Duodenal mucosa (tissue), 2 donors: ENCODE measurements at regions not wholly inside any gene's neighbourhood (a gene's known extent, or its start where the extent isn't known, plus 50 kb on each side); places are given as distances from the start of the nearest gene placed in this dataset.
"Not testable (repeated sequence)": the region's sequence is repeated elsewhere in the genome, so short reads cannot be mapped to it uniquely, and the experiment has no call there.

ENCODE experiments used
- H3K27ac ChIP-seq: one replicate; pipeline ENCODE4 v1.7.0; 2013; ENCODE audit warnings: low read depth, low read length
- H3K27me3 ChIP-seq, 2 donors: one replicate each; pipeline ENCODE4 v1.7.0; 2013; ENCODE audit warnings: low read length in 2 of 2, control low read depth in 1 of 2; ENCODE audit not compliant: insufficient read depth in 2 of 2, control insufficient read depth in 1 of 2
- H3K36me3 ChIP-seq, 2 donors: one replicate each; pipeline ENCODE4 v1.7.0; 2013; ENCODE audit warnings: low read length in 2 of 2, control low read depth in 1 of 2; ENCODE audit not compliant: insufficient read depth in 2 of 2, control insufficient read depth in 1 of 2
- H3K4me1 ChIP-seq, 2 donors: one replicate each; pipeline ENCODE4 v1.7.0; 2013; ENCODE audit warnings: low read length in 2 of 2, control low read depth in 1 of 2; ENCODE audit not compliant: insufficient read depth in 2 of 2, control insufficient read depth in 1 of 2
- H3K4me3 ChIP-seq, 2 donors: one replicate each; pipeline ENCODE4 v1.7.0; 2013; ENCODE audit warnings: low read length in 2 of 2, low read depth in 1 of 2
- H3K9ac ChIP-seq, 2 donors: one replicate each; pipeline ENCODE4 v1.7.0; 2013; ENCODE audit warnings: low read length in 2 of 2, low read depth in 1 of 2
- H3K9me3 ChIP-seq, 2 donors: one replicate each; pipeline ENCODE4 v1.7.0; 2013; ENCODE audit warnings: low read length in 2 of 2, control low read depth in 1 of 2; ENCODE audit not compliant: control insufficient read depth in 1 of 2

DNA sequence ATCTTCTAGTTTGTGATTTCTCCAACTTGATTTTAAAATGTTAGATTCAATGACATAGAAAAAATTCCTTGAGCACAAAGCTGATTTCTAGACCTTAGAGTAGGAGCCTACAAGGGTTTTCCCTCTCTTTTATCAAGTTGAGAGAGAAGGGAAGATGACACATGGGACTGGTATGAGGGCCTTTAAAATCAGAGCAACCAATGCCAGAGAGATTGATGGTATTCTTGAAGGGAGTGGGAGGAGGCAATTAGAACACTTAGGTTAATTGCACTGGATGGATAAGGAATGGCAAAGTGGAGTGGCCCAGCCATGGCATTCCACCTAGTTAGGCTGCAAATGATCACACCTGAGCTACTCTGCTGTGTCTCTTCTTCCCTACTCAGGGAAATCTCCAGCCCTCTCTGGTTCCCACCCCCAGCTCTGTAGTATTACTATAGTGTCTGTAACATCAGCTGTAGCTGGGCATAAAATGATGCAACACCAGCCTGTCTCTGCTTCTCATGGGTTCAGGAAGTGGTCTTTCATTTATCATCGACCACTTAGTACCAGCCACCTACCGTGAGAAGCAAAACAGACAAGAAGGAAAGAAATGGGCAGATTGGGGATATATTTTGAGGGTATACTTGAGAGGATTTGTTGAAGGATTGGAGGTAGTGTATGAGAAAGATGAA lies 333.6 kb downstream of the DLEU7 start:
- H3K9ac ChIP-seq: no peak overlapping the region
- H3K27me3 ChIP-seq: no peaks in the 10 kb centered on the region
- no peaks in the 10 kb centered on the region for H3K36me3 ChIP-seq
- H3K4me3 ChIP-seq: no peak overlapping the region
- peaks cover 20 to 23% of the 10 kb centered on the region in 2 donors for H3K4me1 ChIP-seq
- H3K27ac ChIP-seq: no peak overlapping the region
- H3K9me3 ChIP-seq: no peaks in the 10 kb centered on the region

- H3K9ac ChIP-seq, H3K9me3 ChIP-seq, H3K27ac ChIP-seq, H3K4me3 ChIP-seq, H3K27me3 ChIP-seq, H3K36me3 ChIP-seq: not testable (repeated sequence)
- H3K4me1 ChIP-seq: peaks cover 20 to 23% of the 10 kb centered on the region in 2 donors
These were observed 332.5 kb downstream of the DLEU7 start for GRCh38 chr13:50510885-50511545.

DNA sequence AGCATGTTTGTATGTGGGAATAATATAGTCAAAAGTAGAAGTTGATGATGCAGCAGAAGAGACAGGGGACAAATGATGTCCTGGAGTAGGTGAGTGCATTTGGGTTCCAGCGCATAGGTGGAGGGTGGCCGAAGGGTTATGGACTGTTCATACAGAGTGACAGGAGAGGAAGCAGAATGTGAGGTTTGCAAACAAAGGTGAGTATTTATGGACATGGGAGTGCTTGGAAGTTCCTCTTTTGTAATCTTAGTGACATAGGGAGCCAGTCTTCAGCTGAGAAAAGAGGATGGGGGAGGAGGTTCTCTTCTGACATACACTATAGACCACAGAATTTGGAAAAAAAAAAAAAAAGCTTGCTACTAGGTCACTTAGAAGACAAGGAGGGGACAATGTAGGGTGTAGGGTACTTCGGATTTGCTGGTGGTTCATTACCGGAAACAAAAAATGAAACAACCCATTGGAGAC lies 331.6 kb downstream of the DLEU7 start:
- H3K27ac ChIP-seq: peak overlapping the region; percentile 58
- no peaks in the 10 kb centered on the region for H3K36me3 ChIP-seq

DNA sequence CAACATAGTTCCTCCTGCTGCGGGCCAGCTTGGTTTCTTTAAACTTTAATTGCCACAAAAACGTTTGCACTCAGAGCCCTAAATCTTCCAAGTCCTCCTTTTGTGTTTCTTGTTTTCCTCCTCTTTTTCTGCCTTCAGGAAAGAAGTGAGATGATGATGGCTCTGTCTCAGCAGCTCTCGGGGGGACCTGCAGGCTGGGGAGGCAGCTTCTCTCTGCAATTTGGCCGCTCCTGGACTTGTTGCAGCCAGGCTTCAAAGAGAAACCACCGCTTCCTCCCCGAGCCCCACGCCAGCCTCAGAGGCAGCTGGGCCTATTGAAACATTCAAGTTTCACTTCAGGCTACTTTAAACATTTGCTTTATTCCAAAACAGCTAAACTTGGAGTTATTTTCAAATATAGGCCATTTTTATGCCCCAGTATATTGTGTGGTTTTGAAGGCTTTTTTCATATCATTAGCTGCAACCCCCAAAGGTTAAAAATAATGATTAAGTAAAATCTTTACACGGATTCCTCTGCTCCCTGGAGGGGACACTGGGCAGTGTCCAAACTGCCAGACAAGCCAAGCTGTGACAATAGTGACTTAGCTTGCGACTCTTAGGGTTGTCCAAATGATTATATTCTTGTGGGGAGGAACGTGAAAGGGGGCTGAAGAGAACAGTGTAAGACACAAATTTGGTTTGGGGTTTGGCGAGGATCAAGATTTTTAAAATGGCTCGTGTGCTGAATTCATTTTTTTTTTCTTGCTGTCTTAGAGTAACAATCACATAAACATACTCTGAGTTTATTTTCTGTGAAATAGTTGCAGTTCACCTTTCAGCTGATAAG lies 330.8 kb downstream of the DLEU7 start:
- Histone ChIP-seq H3K9ac (peak overlapping the region; percentile 52 to 54), H3K4me3 (peak overlapping the region; percentile 56 to 60), H3K27me3 (no peaks in the 10 kb centered on the region), H3K36me3 (no peaks in the 10 kb centered on the region), H3K9me3 (no peaks in the 10 kb centered on the region), H3K27ac (peak overlapping the region; percentile 58), H3K4me1 (peaks cover 20 to 23% of the 10 kb centered on the region in 2 donors)

More for the DNA sequence above, 331.6 kb downstream of the DLEU7 start:
- H3K27me3 ChIP-seq: no peaks in the 10 kb centered on the region
- H3K9ac ChIP-seq: peak overlapping the region; percentile 52 to 54
- H3K4me1 ChIP-seq: peaks cover 20 to 23% of the 10 kb centered on the region in 2 donors
- H3K9me3 ChIP-seq: no peaks in the 10 kb centered on the region
- peak overlapping the region; percentile 56 to 60 for H3K4me3 ChIP-seq

GRCh38 chr13:50513300-50513877 lies 330.1 kb downstream of the DLEU7 start:
- H3K9ac ChIP-seq: peak overlapping the region in 1 of 2 donors; percentile 54
- no peaks in the 10 kb centered on the region for H3K27me3 ChIP-seq

GRCh38 chr13:50514249-50514648 lies 329.2 kb downstream of the DLEU7 start:
- no peak overlapping the region for H3K4me3 ChIP-seq
- no peaks in the 10 kb centered on the region for H3K27me3 ChIP-seq
- peaks cover 20 to 23% of the 10 kb centered on the region in 2 donors for H3K4me1 ChIP-seq
- no peak overlapping the region for H3K27ac ChIP-seq
- H3K9me3 ChIP-seq: no peaks in the 10 kb centered on the region
- H3K9ac ChIP-seq: no peak overlapping the region
- no peaks in the 10 kb centered on the region for H3K36me3 ChIP-seq

More at GRCh38 chr13:50513300-50513877, 330.1 kb downstream of the DLEU7 start:
- Histone ChIP-seq H3K4me1 (peaks cover 20 to 23% of the 10 kb centered on the region in 2 donors), H3K9me3 (no peaks in the 10 kb centered on the region), H3K36me3 (no peaks in the 10 kb centered on the region), H3K27ac (no peak overlapping the region), H3K4me3 (peak overlapping the region; percentile 56 to 60)

DNA sequence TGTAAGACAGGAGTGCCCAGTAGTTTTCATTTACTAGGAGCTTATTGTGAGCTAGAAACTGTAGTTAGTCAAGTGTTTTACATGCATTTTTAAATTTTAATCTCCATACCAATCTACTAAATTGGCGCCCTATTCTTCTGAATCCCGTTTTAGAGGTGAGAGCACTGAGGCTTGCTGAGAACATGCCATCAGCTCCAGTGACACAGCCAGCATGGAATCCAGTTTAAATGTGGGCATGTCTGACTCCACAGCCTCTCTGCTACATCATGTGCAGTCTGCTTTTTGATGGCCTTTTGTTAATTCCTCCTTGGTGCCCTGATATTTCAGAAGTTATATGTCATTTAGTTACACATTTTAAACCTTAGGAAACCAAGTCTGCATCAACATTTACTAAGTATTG lies 325.4 kb downstream of the DLEU7 start:
- H3K36me3 ChIP-seq: no peaks in the 10 kb centered on the region
- no peaks in the 10 kb centered on the region for H3K9me3 ChIP-seq
- no peak overlapping the region for H3K27ac ChIP-seq
- peaks cover 6 to 8% of the 10 kb centered on the region in 2 donors for H3K4me1 ChIP-seq
- no peak overlapping the region for H3K9ac ChIP-seq
- no peak overlapping the region for H3K4me3 ChIP-seq
- H3K27me3 ChIP-seq: no peaks in the 10 kb centered on the region

- Histone ChIP-seq H3K4me1 (peaks cover under 1% of the 10 kb centered on the region in 2 donors), H3K9ac (no peak overlapping the region), H3K27me3 (no peaks in the 10 kb centered on the region), H3K36me3 (no peaks in the 10 kb centered on the region), H3K4me3 (no peak overlapping the region), H3K9me3 (no peaks in the 10 kb centered on the region), H3K27ac (no peak overlapping the region)
These were observed 324.7 kb downstream of the DLEU7 start for GRCh38 chr13:50518781-50519201.

GRCh38 chr13:50519866-50520265 lies 323.6 kb downstream of the DLEU7 start:
- no peak overlapping the region for H3K4me3 ChIP-seq
- H3K9me3 ChIP-seq: no peaks in the 10 kb centered on the region
- H3K36me3 ChIP-seq: no peaks in the 10 kb centered on the region
- H3K27me3 ChIP-seq: no peaks in the 10 kb centered on the region
- no peak overlapping the region for H3K9ac ChIP-seq
- no peak overlapping the region for H3K27ac ChIP-seq
- H3K4me1 ChIP-seq: peaks cover 0 to 4% of the 10 kb centered on the region in 2 donors
